ENCODE measurements at regions not wholly inside any gene's neighbourhood (a gene's known extent, or its start where the extent isn't known, plus 50 kb on each side); places are given as distances from the start of the nearest gene placed in this dataset.

DNA sequence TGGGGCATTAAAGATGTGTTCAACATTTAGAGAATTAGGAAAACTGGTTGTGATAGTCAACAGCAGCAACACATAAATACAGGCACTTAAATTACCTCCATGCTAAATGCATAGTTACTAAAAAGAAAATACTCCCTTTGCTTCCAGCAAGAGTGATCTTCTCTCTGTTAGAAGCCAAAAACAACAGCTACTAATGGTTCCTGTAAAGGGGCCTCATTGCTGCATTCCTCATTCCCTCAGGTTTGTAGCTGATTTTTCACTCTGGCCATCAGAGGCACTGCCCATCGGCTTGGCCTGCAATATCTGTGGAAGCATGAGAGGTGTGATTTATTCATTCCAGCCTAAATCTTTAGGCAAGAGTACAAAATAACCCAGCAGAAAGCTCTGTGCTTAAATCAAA, 466.0 kb upstream of the ADAMTS16 start:
- Histone ChIP-seq H3K4me1 (ENCODE audit: insufficient read depth, poor library complexity, severe bottlenecking) (no peaks in the 10 kb centered on the region), H3K9me3 (ENCODE audit: severe bottlenecking) (no peaks in the 10 kb centered on the region), H3K27me3 (ENCODE audit: insufficient read depth, poor library complexity, severe bottlenecking) (peaks cover 22% of the 10 kb centered on the region), H3K36me3 (ENCODE audit: low read depth) (no peaks in the 10 kb centered on the region), H3K27ac (ENCODE audit: poor library complexity, severe bottlenecking) (no peak overlapping the region), H3K4me3 (ENCODE audit: severe bottlenecking) (no peak overlapping the region)
- no peak for ATAC-seq (ENCODE audit: low read depth)
- no peak for DNase-seq (ENCODE audit: low spot score)
- no peak for TF ChIP-seq CTCF (IDR thresholded peaks at IDR 0.05; ENCODE audit: poor library complexity, severe bottlenecking)

DNA sequence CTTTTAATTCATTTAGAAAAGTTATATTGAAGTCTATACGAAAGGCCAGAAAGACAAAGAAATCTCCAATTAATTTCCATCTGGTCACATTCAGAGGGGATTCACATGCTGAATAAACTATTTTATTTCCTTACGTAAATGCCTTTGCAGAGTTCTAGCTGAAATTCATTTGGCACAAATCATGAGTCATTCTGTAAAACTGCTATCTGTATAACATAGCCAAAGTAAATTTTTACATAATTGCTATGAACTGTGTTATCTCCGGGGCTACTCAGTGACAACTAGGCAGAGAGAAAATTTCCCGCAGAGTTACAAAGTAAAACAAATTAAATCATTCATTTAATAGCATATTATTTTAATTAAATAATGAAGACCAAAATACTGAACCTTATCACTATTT, 463.2 kb upstream of the ADAMTS16 start:
- H3K27me3 ChIP-seq (ENCODE audit: insufficient read depth, poor library complexity, severe bottlenecking) = peaks cover 22% of the 10 kb centered on the region
- ATAC-seq (ENCODE audit: low read depth) = no peak
- no peak for TF ChIP-seq CTCF (IDR thresholded peaks at IDR 0.05; ENCODE audit: poor library complexity, severe bottlenecking)

GRCh38 chr5:4684946-4685345, 455.2 kb upstream of the ADAMTS16 start:
- H3K9me3 ChIP-seq (ENCODE audit: severe bottlenecking) = peaks cover 9% of the 10 kb centered on the region
- no peaks in the 10 kb centered on the region for H3K4me1 ChIP-seq (ENCODE audit: insufficient read depth, poor library complexity, severe bottlenecking)
- no peak for DNase-seq (ENCODE audit: low spot score)
- no peak for TF ChIP-seq CTCF (IDR thresholded peaks at IDR 0.05; ENCODE audit: poor library complexity, severe bottlenecking)
- H3K4me3 ChIP-seq (ENCODE audit: severe bottlenecking) = no peak overlapping the region
- no peak overlapping the region for H3K27ac ChIP-seq (ENCODE audit: poor library complexity, severe bottlenecking)
- no peaks in the 10 kb centered on the region for H3K36me3 ChIP-seq (ENCODE audit: low read depth)
- no peaks in the 10 kb centered on the region for H3K27me3 ChIP-seq (ENCODE audit: insufficient read depth, poor library complexity, severe bottlenecking)
- ATAC-seq (ENCODE audit: low read depth) = no peak

More for the DNA sequence above, 463.2 kb upstream of the ADAMTS16 start:
- no peak overlapping the region for H3K27ac ChIP-seq (ENCODE audit: poor library complexity, severe bottlenecking)
- no peak overlapping the region for H3K4me3 ChIP-seq (ENCODE audit: severe bottlenecking)
- no peaks in the 10 kb centered on the region for H3K36me3 ChIP-seq (ENCODE audit: low read depth)
- no peak for DNase-seq (ENCODE audit: low spot score)
- H3K4me1 ChIP-seq (ENCODE audit: insufficient read depth, poor library complexity, severe bottlenecking) = no peaks in the 10 kb centered on the region
- peaks cover 9% of the 10 kb centered on the region for H3K9me3 ChIP-seq (ENCODE audit: severe bottlenecking)

GRCh38 chr5:4698596-4698995, 441.5 kb upstream of the ADAMTS16 start:
- no peak for ATAC-seq (ENCODE audit: low read depth)
- no peaks in the 10 kb centered on the region for H3K36me3 ChIP-seq (ENCODE audit: low read depth)
- TF ChIP-seq CTCF (IDR thresholded peaks at IDR 0.05; ENCODE audit: poor library complexity, severe bottlenecking) = no peak

GRCh38 chr5:4699592-4699991, 440.5 kb upstream of the ADAMTS16 start:
- no peaks in the 10 kb centered on the region for H3K9me3 ChIP-seq (ENCODE audit: severe bottlenecking)
- no peaks in the 10 kb centered on the region for H3K36me3 ChIP-seq (ENCODE audit: low read depth)
- ATAC-seq (ENCODE audit: low read depth) = no peak
- no peaks in the 10 kb centered on the region for H3K4me1 ChIP-seq (ENCODE audit: insufficient read depth, poor library complexity, severe bottlenecking)
- H3K27ac ChIP-seq (ENCODE audit: poor library complexity, severe bottlenecking) = no peak overlapping the region
- no peak overlapping the region for H3K4me3 ChIP-seq (ENCODE audit: severe bottlenecking)
- H3K27me3 ChIP-seq (ENCODE audit: insufficient read depth, poor library complexity, severe bottlenecking) = peaks cover 35% of the 10 kb centered on the region
- TF ChIP-seq CTCF (IDR thresholded peaks at IDR 0.05; ENCODE audit: poor library complexity, severe bottlenecking) = no peak
- DNase-seq (ENCODE audit: low spot score) = no peak

More at GRCh38 chr5:4698596-4698995, 441.5 kb upstream of the ADAMTS16 start:
- H3K4me1 ChIP-seq (ENCODE audit: insufficient read depth, poor library complexity, severe bottlenecking) = no peaks in the 10 kb centered on the region
- no peaks in the 10 kb centered on the region for H3K9me3 ChIP-seq (ENCODE audit: severe bottlenecking)
- no peak for DNase-seq (ENCODE audit: low spot score)
- H3K4me3 ChIP-seq (ENCODE audit: severe bottlenecking) = no peak overlapping the region
- no peak overlapping the region for H3K27ac ChIP-seq (ENCODE audit: poor library complexity, severe bottlenecking)
- H3K27me3 ChIP-seq (ENCODE audit: insufficient read depth, poor library complexity, severe bottlenecking) = peaks cover 35% of the 10 kb centered on the region
